HCT116 (cell line): ENCODE measurements at regions not wholly inside any gene's neighbourhood (a gene's known extent, or its start where the extent isn't known, plus 50 kb on each side); places are given as distances from the start of the nearest gene placed in this dataset.

Source experiments
- ATAC-seq: fragments of 200-7000 bp; cut with Tn5 transposase; 2 replicates; pipeline ENCODE4 v1.9.1; 2020; ENCODE audit warnings: mild to moderate bottlenecking, moderate library complexity
- BruUV-seq: library from RNA; stranded (reverse); fragments of 400-500 nt; replicated peaks from 2 replicates; lab custom pipeline; 2021; lab: Mats Ljungman, UMichigan
- CTCF ChIA-PET: fragments of 300-600 bp; sonication (Branson Sonifier 250); formaldehyde crosslinking; loops from one replicate; lab custom pipeline; 2021; ENCODE audit warnings: antibody characterized with exemption; lab: Charles Lee
- POLR2A ChIA-PET: fragments of 300-600, 350-600 bp; sonication (Branson Sonifier 250); formaldehyde crosslinking; loops from one replicate; lab custom pipeline; 2021; ENCODE audit warnings: antibody characterized with exemption; lab: Charles Lee
- RAD21 ChIA-PET, 2 experiments: fragments of 300-600 bp; sonication (Branson Sonifier 250); formaldehyde crosslinking; loops; one replicate each; lab custom pipeline; 2023; ENCODE audit warnings: low total read pairs in 2 of 2; ENCODE audit not compliant: uncharacterized antibody in 2 of 2, unreplicated experiment in 2 of 2, low non-redundant PET in 1 of 2; lab: Charles Lee
- DNase-seq: peaks from one replicate; pipeline ENCODE4 v3.0.0-alpha.2; 2010; ENCODE audit warnings: low read depth, low spot score
- H2AFZ ChIP-seq: fragments of 200-600 bp; shearing (Covaris generic), sonication (generic); 2 replicates; pipeline ENCODE4 v1.6.1; 2017; ENCODE audit warnings: low read depth, mixed run types, mixed read lengths, antibody characterized with exemption, low read length; ENCODE audit not compliant: poor library complexity, severe bottlenecking
- H3K27ac ChIP-seq: 2 replicates; pipeline ENCODE4 v1.5.1; 2012; ENCODE audit warnings: low read depth, low read length
- H3K27me3 ChIP-seq: fragments of 200-600 bp; sonication (generic); 2 replicates; pipeline ENCODE4 v1.6.1; 2016; ENCODE audit warnings: mixed run types, low read length, mixed read lengths; ENCODE audit not compliant: insufficient read depth
- H3K36me3 ChIP-seq, 2 experiments: fragments of 200-500 bp in 1 of 2; fragments of 200-600 bp in 1 of 2; sonication (Bioruptor generic) in 1 of 2; sonication (generic) in 1 of 2; 2 replicates each; pipeline versions ENCODE4 v1.5.1 to v1.6.1; 2014 to 2016; ENCODE audit warnings: low read length in 2 of 2, inconsistent platforms in 1 of 2, mixed read lengths in 1 of 2, mixed run types in 1 of 2; ENCODE audit not compliant: insufficient read depth in 2 of 2, control insufficient read depth in 1 of 2
- H3K4me1 ChIP-seq, 2 experiments: fragments of 200-600 bp in 1 of 2; sonication (generic) in 1 of 2; 2 replicates each; pipeline versions ENCODE4 v1.5.1 to v1.6.1; 2012 to 2017; ENCODE audit warnings: low read length in 2 of 2, inconsistent platforms in 1 of 2, mild to moderate bottlenecking in 1 of 2, mixed read lengths in 1 of 2, mixed run types in 1 of 2, moderate library complexity in 1 of 2; ENCODE audit not compliant: insufficient read depth in 2 of 2, control insufficient read depth in 1 of 2
- H3K4me2 ChIP-seq: fragments of 200-600 bp; sonication (generic); 2 replicates; pipeline ENCODE4 v1.6.1; 2017; ENCODE audit warnings: mixed run types, low read length, mixed read lengths
- H3K4me3 ChIP-seq, 2 experiments: fragments of 200-600 bp in 1 of 2; sonication (generic) in 1 of 2; replicated peaks in 1 of 2; 2 replicates each; pipeline ENCODE4 v1.5.1; 2011 to 2016; ENCODE audit warnings: low read length in 2 of 2, control low read depth in 1 of 2, low read depth in 1 of 2, mild to moderate bottlenecking in 1 of 2, mixed read lengths in 1 of 2, mixed run types in 1 of 2
- H3K79me2 ChIP-seq: fragments of 200-600 bp; sonication (generic); 2 replicates; pipeline ENCODE4 v1.6.1; 2017; ENCODE audit warnings: mild to moderate bottlenecking, mixed run types, low read length, moderate library complexity, mixed read lengths; ENCODE audit not compliant: insufficient read depth
- H3K9ac ChIP-seq: fragments of 200-600 bp; sonication (generic); 2 replicates; pipeline ENCODE4 v1.6.1; 2016; ENCODE audit warnings: low read length, mixed read lengths
- H3K9me2 ChIP-seq: fragments of 200-600 bp; sonication (generic), shearing (Covaris generic); 2 replicates; pipeline ENCODE4 v1.6.1; 2017; ENCODE audit warnings: mixed run types, mild to moderate bottlenecking, moderate library complexity; ENCODE audit not compliant: insufficient read depth
- H3K9me3 ChIP-seq, 2 experiments: fragments of 200-500 bp in 1 of 2; fragments of 200-600 bp in 1 of 2; sonication (Bioruptor generic) in 1 of 2; sonication (generic) in 1 of 2; 2 replicates each; pipeline ENCODE4 v1.6.1; 2014 to 2017; ENCODE audit warnings: low read length in 2 of 2, mixed read lengths in 2 of 2, inconsistent platforms in 1 of 2, low read depth in 1 of 2, mild to moderate bottlenecking in 1 of 2, mixed run types in 1 of 2, moderate library complexity in 1 of 2; ENCODE audit not compliant: control insufficient read depth in 1 of 2, insufficient read depth in 1 of 2
- H4K20me1 ChIP-seq: fragments of 200-600 bp; sonication (generic), shearing (Covaris generic); 2 replicates; pipeline ENCODE4 v1.6.1; 2017; ENCODE audit warnings: mixed run types, mild to moderate bottlenecking, moderate library complexity; ENCODE audit not compliant: insufficient read depth
- EGR1 ChIP-seq: IDR thresholded peaks from 2 replicates; pipeline ENCODE4 v1.6.1; 2012; ENCODE audit warnings: low read depth
- ELF1 ChIP-seq: IDR thresholded peaks from 2 replicates; pipeline ENCODE4 v1.6.1; 2012; ENCODE audit warnings: low read depth, borderline replicate concordance
- EZH2phosphoT487 ChIP-seq: fragments of 200-600 bp; IDR thresholded peaks from 2 replicates; pipeline ENCODE4 v1.6.1; 2018; ENCODE audit warnings: antibody characterized with exemption, borderline replicate concordance
- JUND ChIP-seq: IDR thresholded peaks from 2 replicates; pipeline ENCODE4 v1.6.1; 2012
- MAX ChIP-seq: IDR thresholded peaks from 2 replicates; pipeline ENCODE4 v1.6.1; 2012
- POLR2AphosphoS5 ChIP-seq: IDR thresholded peaks from 2 replicates; pipeline ENCODE4 v1.6.1; 2011; ENCODE audit warnings: mild to moderate bottlenecking, low read depth, low read length, moderate library complexity
- RAD21 ChIP-seq: IDR thresholded peaks from 2 replicates; pipeline ENCODE4 v1.6.1; 2012; ENCODE audit warnings: low read depth, mild to moderate bottlenecking
- SRF ChIP-seq: IDR thresholded peaks from 2 replicates; pipeline ENCODE4 v1.6.1; 2012; ENCODE audit warnings: low read depth
- TCF7L2 ChIP-seq: IDR thresholded peaks from 2 replicates; pipeline ENCODE4 v1.7.0; 2011; ENCODE audit warnings: borderline replicate concordance, inconsistent platforms; ENCODE audit not compliant: insufficient read depth, insufficient read length; ENCODE audit errors: extremely low read depth
- intact Hi-C: fragments of 100-400 bp; cut with micrococcal nuclease; formaldehyde crosslinking; loops from 2 replicates; pipeline ENCODE4 v1.10.0; 2022
- TF ChIP-seq, protein P1 (sequence below), 3 experiments: fragments of 200-600 bp in 1 of 3; sonication (generic) in 1 of 3; IDR thresholded peaks in 2 of 3; conservative IDR thresholded peaks in 1 of 3; 2 replicates each; pipeline ENCODE4 v1.5.1; 2012 to 2017; ENCODE audit warnings: low read depth in 2 of 3, low read length in 2 of 3, antibody characterized with exemption in 1 of 3, borderline replicate concordance in 1 of 3, control low read depth in 1 of 3, mild to moderate bottlenecking in 1 of 3, mixed read lengths in 1 of 3, mixed run types in 1 of 3, moderate library complexity in 1 of 3; ENCODE audit not compliant: insufficient read depth in 1 of 3

GRCh38 chr3:105988540-105989212 lies 119.9 kb upstream of the CBLB start:
- Histone ChIP-seq H3K9me3 (no peaks in the 10 kb centered on the region), H4K20me1 (no peaks in the 10 kb centered on the region), H3K79me2 (no peaks in the 10 kb centered on the region), H3K4me3 (no peak overlapping the region), H3K9me2 (no peaks in the 10 kb centered on the region)
- RAD21 ChIA-PET = no interaction called here
- BruUV-seq = no TSS peak
- intact Hi-C loops = no loop called here
- no peak for ATAC-seq
- POLR2A ChIA-PET = no interaction called here
- TF ChIP-seq JUND (no peak), TCF7L2 (no peak), SRF (no peak), ELF1 (no peak), EGR1 (no peak), MAX (no peak), POLR2AphosphoS5 (no peak), RAD21 (no peak), EZH2phosphoT487 (no peak)
- TF ChIP-seq, protein P1, sequence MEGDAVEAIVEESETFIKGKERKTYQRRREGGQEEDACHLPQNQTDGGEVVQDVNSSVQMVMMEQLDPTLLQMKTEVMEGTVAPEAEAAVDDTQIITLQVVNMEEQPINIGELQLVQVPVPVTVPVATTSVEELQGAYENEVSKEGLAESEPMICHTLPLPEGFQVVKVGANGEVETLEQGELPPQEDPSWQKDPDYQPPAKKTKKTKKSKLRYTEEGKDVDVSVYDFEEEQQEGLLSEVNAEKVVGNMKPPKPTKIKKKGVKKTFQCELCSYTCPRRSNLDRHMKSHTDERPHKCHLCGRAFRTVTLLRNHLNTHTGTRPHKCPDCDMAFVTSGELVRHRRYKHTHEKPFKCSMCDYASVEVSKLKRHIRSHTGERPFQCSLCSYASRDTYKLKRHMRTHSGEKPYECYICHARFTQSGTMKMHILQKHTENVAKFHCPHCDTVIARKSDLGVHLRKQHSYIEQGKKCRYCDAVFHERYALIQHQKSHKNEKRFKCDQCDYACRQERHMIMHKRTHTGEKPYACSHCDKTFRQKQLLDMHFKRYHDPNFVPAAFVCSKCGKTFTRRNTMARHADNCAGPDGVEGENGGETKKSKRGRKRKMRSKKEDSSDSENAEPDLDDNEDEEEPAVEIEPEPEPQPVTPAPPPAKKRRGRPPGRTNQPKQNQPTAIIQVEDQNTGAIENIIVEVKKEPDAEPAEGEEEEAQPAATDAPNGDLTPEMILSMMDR (IDR thresholded peaks at IDR 0.05 in 2 of 3, conservative IDR thresholded peaks at IDR 0.05 in 1 of 3; ENCODE audit: borderline replicate concordance in 1 of 3, insufficient read depth in 1 of 3, low read depth in 2 of 3, low read length in 2 of 3) = no peak
- TF ChIP-seq, all 23 proteins: peak for 0
- Histone ChIP-seq H3K36me3 (no peaks in the 10 kb centered on the region), H2AFZ (no peak overlapping the region), H3K4me1 (no peaks in the 10 kb centered on the region), H3K4me2 (no peak overlapping the region), H3K27ac (no peak overlapping the region), H3K27me3 (no peaks in the 10 kb centered on the region), H3K9ac (no peak overlapping the region)
- CTCF ChIA-PET = no interaction called here
- DNase-seq = no peak
